Naive thymus-derived CD4-positive, alpha-beta T cell (primary cell): ENCODE measurements at regions not wholly inside any gene's neighbourhood (a gene's known extent, or its start where the extent isn't known, plus 50 kb on each side); places are given as distances from the start of the nearest gene placed in this dataset.
"Not testable (repeated sequence)": the region's sequence is repeated elsewhere in the genome, so short reads cannot be mapped to it uniquely, and the experiment has no call there.

ENCODE experiments used
- ATAC-seq: fragments of 150-1000 bp; cut with Tn5 transposase; 2 replicates; pipeline ENCODE4 v1.10.0; 2021; ENCODE audit warnings: mild to moderate bottlenecking, moderate library complexity
- CTCF ChIA-PET: fragments of 350-600 bp; sonication (Branson Sonifier 250); formaldehyde crosslinking; loops from one replicate; lab custom pipeline; 2021; ENCODE audit warnings: antibody characterized with exemption; lab: Charles Lee
- POLR2A ChIA-PET: fragments of 350-600 bp; sonication (Branson Sonifier 250); formaldehyde crosslinking; loops from one replicate; lab custom pipeline; 2021; ENCODE audit warnings: antibody characterized with exemption, inconsistent platforms; lab: Charles Lee
- DNase-seq, 9 donors: peaks; one replicate each; pipeline versions ENCODE4 v3.0.0 to v3.0.0-alpha.2; 2020 to 2022; ENCODE audit warnings: mixed read lengths in 1 of 9
- H3K27ac ChIP-seq: one replicate; pipeline ENCODE4 v1.7.0; 2013; ENCODE audit warnings: mild to moderate bottlenecking, low read depth, low read length, moderate library complexity
- H3K27me3 ChIP-seq, 2 donors: one replicate each; pipeline ENCODE4 v1.7.0; 2013; ENCODE audit warnings: low read length in 2 of 2, mild to moderate bottlenecking in 2 of 2, moderate library complexity in 2 of 2; ENCODE audit not compliant: control insufficient read depth in 2 of 2, insufficient read depth in 2 of 2
- H3K36me3 ChIP-seq, 3 experiments: 1 replicate in 2 of 3; 2 replicates in 1 of 3; pipeline ENCODE4 v1.7.0; 2013; ENCODE audit warnings: low read length in 3 of 3, mild to moderate bottlenecking in 3 of 3, moderate library complexity in 1 of 3; ENCODE audit not compliant: insufficient read depth in 3 of 3, control insufficient read depth in 2 of 3
- H3K4me1 ChIP-seq, 2 donors: one replicate each; pipeline ENCODE4 v1.7.0; 2013; ENCODE audit warnings: low read length in 2 of 2, mild to moderate bottlenecking in 2 of 2, moderate library complexity in 1 of 2; ENCODE audit not compliant: control insufficient read depth in 2 of 2, insufficient read depth in 2 of 2
- H3K4me3 ChIP-seq: 2 replicates; pipeline ENCODE4 v1.7.0; 2013; ENCODE audit warnings: mild to moderate bottlenecking, low read length
- H3K9me3 ChIP-seq, 3 experiments: 1 replicate in 2 of 3; 2 replicates in 1 of 3; pipeline ENCODE4 v1.7.0; 2013; ENCODE audit warnings: low read length in 3 of 3; ENCODE audit not compliant: control insufficient read depth in 2 of 3
- H3K27ac Mint-ChIP-seq, 9 donors: one replicate each; pipeline ENCODE4 v1.8.0; 2020 to 2022; ENCODE audit warnings: mixed read lengths in 9 of 9, mild to moderate bottlenecking in 8 of 9, moderate library complexity in 5 of 9, inconsistent platforms in 2 of 9
- H3K27me3 Mint-ChIP-seq, 5 donors: one replicate each; pipeline ENCODE4 v1.8.0; 2021 to 2022; ENCODE audit warnings: mixed read lengths in 5 of 5, mild to moderate bottlenecking in 1 of 5
- H3K36me3 Mint-ChIP-seq, 5 donors: one replicate each; pipeline ENCODE4 v1.8.0; 2020 to 2022; ENCODE audit warnings: mixed read lengths in 5 of 5, mild to moderate bottlenecking in 3 of 5, inconsistent platforms in 1 of 5
- H3K4me1 Mint-ChIP-seq, 7 donors: one replicate each; pipeline ENCODE4 v1.8.0; 2020 to 2022; ENCODE audit warnings: mixed read lengths in 7 of 7, mild to moderate bottlenecking in 3 of 7, inconsistent platforms in 1 of 7
- H3K4me3 Mint-ChIP-seq, 10 donors: one replicate each; pipeline ENCODE4 v1.8.0; 2020 to 2022; ENCODE audit warnings: mild to moderate bottlenecking in 10 of 10, mixed read lengths in 10 of 10, moderate library complexity in 6 of 10, inconsistent platforms in 2 of 10
- H3K9me3 Mint-ChIP-seq, 11 donors: one replicate each; pipeline ENCODE4 v1.8.0; 2020 to 2022; ENCODE audit warnings: mixed read lengths in 11 of 11, mild to moderate bottlenecking in 4 of 11, inconsistent platforms in 1 of 11, moderate library complexity in 1 of 11
- intact Hi-C, 2 donors: fragments of 100-400 bp; cut with micrococcal nuclease; formaldehyde crosslinking; loops; one replicate each; pipeline ENCODE4 v1.15.1; 2023

GRCh38 chr5:161002571-161003074 is 150.6 kb upstream of the ATP10B start:
- no peak for DNase-seq
- POLR2A ChIA-PET = no interaction called here

GRCh38 chr5:161001604-161002003 is 149.6 kb upstream of the ATP10B start:
- Histone ChIP-seq H3K27me3 (no peaks in the 10 kb centered on the region), H3K9me3 (peaks cover 0 to 15% (median 0%) of the 10 kb centered on the region in 3 experiments), H3K36me3 (no peaks in the 10 kb centered on the region), H3K4me1 (no peaks in the 10 kb centered on the region), H3K27ac (no peak overlapping the region), H3K4me3 (no peak overlapping the region)
- no peaks in the 10 kb centered on the region for H3K27me3 Mint-ChIP-seq
- no peak overlapping the region for H3K27ac Mint-ChIP-seq
- ChIA-PET CTCF (no interaction called here), POLR2A (no interaction called here)
- DNase-seq (no peak), ATAC-seq (no peak)
- no peaks in the 10 kb centered on the region for H3K4me1 Mint-ChIP-seq
- peaks cover 2 to 39% (median 16%) of the 10 kb centered on the region in 11 donors for H3K9me3 Mint-ChIP-seq
- peaks cover 0 to 7% (median 0%) of the 10 kb centered on the region in 5 donors for H3K36me3 Mint-ChIP-seq
- intact Hi-C loops = no loop called here
- H3K4me3 Mint-ChIP-seq = no peak overlapping the region

More at GRCh38 chr5:161002571-161003074, 150.6 kb upstream of the ATP10B start:
- Histone ChIP-seq H3K9me3 (peaks cover 0 to 15% (median 0%) of the 10 kb centered on the region in 3 experiments), H3K27me3 (no peaks in the 10 kb centered on the region), H3K36me3 (no peaks in the 10 kb centered on the region), H3K4me3 (no peak overlapping the region), H3K4me1 (no peaks in the 10 kb centered on the region), H3K27ac (no peak overlapping the region)
- intact Hi-C loops = no loop called here
- Mint-ChIP-seq H3K27me3 (no peaks in the 10 kb centered on the region), H3K4me1 (no peaks in the 10 kb centered on the region), H3K9me3 (peaks cover 2 to 44% (median 16%) of the 10 kb centered on the region in 11 donors), H3K36me3 (peaks cover 0 to 7% (median 0%) of the 10 kb centered on the region in 5 donors), H3K4me3 (no peak overlapping the region), H3K27ac (no peak overlapping the region)
- ATAC-seq = no peak
- CTCF ChIA-PET = no interaction called here

- intact Hi-C loops, H3K4me1 ChIP-seq, H3K27ac Mint-ChIP-seq, CTCF ChIA-PET, H3K27me3 Mint-ChIP-seq, ATAC-seq, H3K4me1 Mint-ChIP-seq, H3K4me3 ChIP-seq, H3K27me3 ChIP-seq, DNase-seq, H3K4me3 Mint-ChIP-seq, H3K36me3 Mint-ChIP-seq, H3K36me3 ChIP-seq, H3K27ac ChIP-seq, POLR2A ChIA-PET: not testable (repeated sequence)
- H3K9me3 ChIP-seq = peaks cover 0 to 15% (median 0%) of the 10 kb centered on the region in 3 experiments
- H3K9me3 Mint-ChIP-seq = peaks cover 2 to 38% (median 15%) of the 10 kb centered on the region in 11 donors
Measured at GRCh38 chr5:161001142-161001541, 149.1 kb upstream of the ATP10B start.

GRCh38 chr5:160991205-160991604 is 139.2 kb upstream of the ATP10B start:
- Histone ChIP-seq H3K4me1 (no peaks in the 10 kb centered on the region), H3K36me3 (no peaks in the 10 kb centered on the region), H3K4me3 (no peak overlapping the region), H3K27ac (no peak overlapping the region), H3K27me3 (no peaks in the 10 kb centered on the region), H3K9me3 (no peaks in the 10 kb centered on the region)
- intact Hi-C loops = no loop called here
- no peaks in the 10 kb centered on the region for H3K36me3 Mint-ChIP-seq
- ChIA-PET CTCF (no interaction called here), POLR2A (no interaction called here)
- H3K4me3 Mint-ChIP-seq = no peak overlapping the region
- H3K27ac Mint-ChIP-seq = no peak overlapping the region
- H3K27me3 Mint-ChIP-seq = peaks cover 0 to 7% (median 0%) of the 10 kb centered on the region in 5 donors
- no peak for DNase-seq
- peaks cover 0 to 6% (median 2%) of the 10 kb centered on the region in 11 donors for H3K9me3 Mint-ChIP-seq
- no peaks in the 10 kb centered on the region for H3K4me1 Mint-ChIP-seq
- ATAC-seq = no peak

GRCh38 chr5:160979385-160979784 is 127.4 kb upstream of the ATP10B start:
- H3K36me3 Mint-ChIP-seq = no peaks in the 10 kb centered on the region
- peaks cover 0 to 5% (median 0%) of the 10 kb centered on the region in 11 donors for H3K9me3 Mint-ChIP-seq
- H3K4me3 Mint-ChIP-seq = no peak overlapping the region
- Histone ChIP-seq H3K27ac (no peak overlapping the region), H3K4me3 (no peak overlapping the region), H3K9me3 (no peaks in the 10 kb centered on the region), H3K36me3 (no peaks in the 10 kb centered on the region), H3K4me1 (no peaks in the 10 kb centered on the region), H3K27me3 (no peaks in the 10 kb centered on the region)
- ChIA-PET POLR2A (no interaction called here), CTCF (no interaction called here)
- intact Hi-C loops = no loop called here
- peaks cover 0 to 7% (median 0%) of the 10 kb centered on the region in 5 donors for H3K27me3 Mint-ChIP-seq
- H3K4me1 Mint-ChIP-seq = no peaks in the 10 kb centered on the region
- DNase-seq (no peak), ATAC-seq (no peak)
- H3K27ac Mint-ChIP-seq = no peak overlapping the region

GRCh38 chr5:160978944-160979343 is 126.9 kb upstream of the ATP10B start:
- Histone ChIP-seq H3K27ac (no peak overlapping the region), H3K9me3 (no peaks in the 10 kb centered on the region), H3K4me3 (no peak overlapping the region), H3K4me1 (no peaks in the 10 kb centered on the region), H3K36me3 (no peaks in the 10 kb centered on the region), H3K27me3 (no peaks in the 10 kb centered on the region)
- POLR2A ChIA-PET = no interaction called here
- CTCF ChIA-PET = no interaction called here
- Mint-ChIP-seq H3K36me3 (no peaks in the 10 kb centered on the region), H3K4me3 (no peak overlapping the region), H3K27ac (no peak overlapping the region), H3K9me3 (peaks cover 0 to 5% (median 0%) of the 10 kb centered on the region in 11 donors), H3K4me1 (no peaks in the 10 kb centered on the region), H3K27me3 (peaks cover 0 to 7% (median 0%) of the 10 kb centered on the region in 5 donors)
- ATAC-seq (no peak), DNase-seq (no peak)
- intact Hi-C loops = no loop called here

GRCh38 chr5:160976181-160976580 is 124.2 kb upstream of the ATP10B start:
- DNase-seq = no peak

More at GRCh38 chr5:160976181-160976580, 124.2 kb upstream of the ATP10B start:
- ATAC-seq = no peak
- no peak overlapping the region for H3K4me3 Mint-ChIP-seq
- no peaks in the 10 kb centered on the region for H3K36me3 ChIP-seq
- H3K27me3 ChIP-seq = no peaks in the 10 kb centered on the region
- ChIA-PET CTCF (no interaction called here), POLR2A (no interaction called here)
- intact Hi-C loops = no loop called here
- peaks cover 0 to 4% (median 0%) of the 10 kb centered on the region in 11 donors for H3K9me3 Mint-ChIP-seq
- H3K27me3 Mint-ChIP-seq = peaks cover 0 to 7% (median 0%) of the 10 kb centered on the region in 5 donors
- no peaks in the 10 kb centered on the region for H3K4me1 ChIP-seq
- no peak overlapping the region for H3K4me3 ChIP-seq
- H3K27ac Mint-ChIP-seq = no peak overlapping the region
- H3K4me1 Mint-ChIP-seq = no peaks in the 10 kb centered on the region
- H3K36me3 Mint-ChIP-seq = no peaks in the 10 kb centered on the region
- H3K9me3 ChIP-seq = no peaks in the 10 kb centered on the region
- H3K27ac ChIP-seq = no peak overlapping the region
